ENCODE measurements at regions not wholly inside any gene's neighbourhood (a gene's known extent, or its start where the extent isn't known, plus 50 kb on each side); places are given as distances from the start of the nearest gene placed in this dataset.

DNA sequence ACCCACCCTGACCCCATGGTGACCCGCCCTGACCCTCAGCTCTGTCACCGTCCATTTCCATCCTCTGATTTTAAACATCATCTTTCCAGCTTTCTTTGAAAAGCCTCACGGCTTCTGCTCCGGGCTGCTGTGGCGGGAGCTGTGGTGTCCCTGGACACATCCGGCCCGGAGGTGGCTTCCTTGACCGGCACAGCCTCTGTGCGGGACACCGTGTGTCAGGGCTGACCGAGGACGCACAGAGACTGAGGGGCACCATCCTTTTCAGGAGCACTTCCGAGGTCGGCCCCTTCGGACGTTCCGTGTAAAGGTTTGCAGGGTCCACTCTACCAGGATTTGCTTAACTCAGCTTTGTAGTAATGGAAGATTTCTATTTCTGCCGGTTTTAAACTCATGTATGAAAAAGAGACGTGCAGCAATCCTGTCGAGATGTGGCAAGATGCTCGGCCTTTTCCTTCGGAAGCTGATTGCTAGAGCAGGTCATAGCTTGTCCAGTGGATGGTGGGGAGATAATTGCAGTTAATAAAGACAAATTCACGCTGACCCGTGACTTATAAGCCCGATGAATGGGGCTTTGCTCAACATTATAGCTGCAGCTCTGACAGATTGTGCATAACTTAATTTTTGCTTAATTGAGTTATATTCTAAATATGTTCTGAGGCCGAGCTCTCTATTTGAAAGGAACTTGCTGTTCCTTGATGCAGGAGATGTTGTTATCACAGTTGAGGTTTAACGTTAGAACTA is 54.4 kb upstream of the CFAP46 start:
- TF ChIP-seq, protein P1, sequence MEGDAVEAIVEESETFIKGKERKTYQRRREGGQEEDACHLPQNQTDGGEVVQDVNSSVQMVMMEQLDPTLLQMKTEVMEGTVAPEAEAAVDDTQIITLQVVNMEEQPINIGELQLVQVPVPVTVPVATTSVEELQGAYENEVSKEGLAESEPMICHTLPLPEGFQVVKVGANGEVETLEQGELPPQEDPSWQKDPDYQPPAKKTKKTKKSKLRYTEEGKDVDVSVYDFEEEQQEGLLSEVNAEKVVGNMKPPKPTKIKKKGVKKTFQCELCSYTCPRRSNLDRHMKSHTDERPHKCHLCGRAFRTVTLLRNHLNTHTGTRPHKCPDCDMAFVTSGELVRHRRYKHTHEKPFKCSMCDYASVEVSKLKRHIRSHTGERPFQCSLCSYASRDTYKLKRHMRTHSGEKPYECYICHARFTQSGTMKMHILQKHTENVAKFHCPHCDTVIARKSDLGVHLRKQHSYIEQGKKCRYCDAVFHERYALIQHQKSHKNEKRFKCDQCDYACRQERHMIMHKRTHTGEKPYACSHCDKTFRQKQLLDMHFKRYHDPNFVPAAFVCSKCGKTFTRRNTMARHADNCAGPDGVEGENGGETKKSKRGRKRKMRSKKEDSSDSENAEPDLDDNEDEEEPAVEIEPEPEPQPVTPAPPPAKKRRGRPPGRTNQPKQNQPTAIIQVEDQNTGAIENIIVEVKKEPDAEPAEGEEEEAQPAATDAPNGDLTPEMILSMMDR (IDR thresholded peaks at IDR 0.05), result no peak
- TF ChIP-seq POLR2A (IDR thresholded peaks at IDR 0.05), result no peak
- TF ChIP-seq POLR2AphosphoS5 (IDR thresholded peaks at IDR 0.05), result no peak
- TF ChIP-seq EP300 (IDR thresholded peaks at IDR 0.05; ENCODE audit: low read depth), result no peak
